Hepatocyte (in vitro differentiated cells): ENCODE measurements at regions not wholly inside any gene's neighbourhood (a gene's known extent, or its start where the extent isn't known, plus 50 kb on each side); places are given as distances from the start of the nearest gene placed in this dataset.

Experiments
- DNase-seq: peaks from one replicate; pipeline ENCODE4 v3.0.0-alpha.2; 2016; ENCODE audit warnings: low spot score
- H2AFZ ChIP-seq: fragments of 200-600 bp; sonication (generic); 2 replicates; pipeline ENCODE4 v1.6.0; 2016; ENCODE audit warnings: antibody characterized with exemption, mild to moderate bottlenecking
- H3K27ac ChIP-seq: fragments of 200-600 bp; sonication (generic); 2 replicates; pipeline ENCODE4 v1.5.1; 2016; ENCODE audit warnings: mild to moderate bottlenecking
- H3K27me3 ChIP-seq: fragments of 200-600 bp; sonication (generic); 2 replicates; pipeline ENCODE4 v1.6.1; 2016
- H3K36me3 ChIP-seq: fragments of 200-600 bp; sonication (generic); replicated peaks from 2 replicates; pipeline ENCODE4 v1.5.1; 2016; ENCODE audit warnings: low read depth; ENCODE audit not compliant: insufficient read depth
- H3K4me1 ChIP-seq: fragments of 200-600 bp; sonication (generic); 2 replicates; pipeline ENCODE4 v1.5.1; 2016; ENCODE audit warnings: mild to moderate bottlenecking, moderate library complexity; ENCODE audit not compliant: insufficient read depth
- H3K4me2 ChIP-seq: fragments of 200-600 bp; sonication (generic); 2 replicates; pipeline ENCODE4 v1.6.0; 2016
- H3K4me3 ChIP-seq: fragments of 200-600 bp; sonication (generic); 2 replicates; pipeline ENCODE4 v1.5.1; 2016; ENCODE audit warnings: mild to moderate bottlenecking
- H3K79me2 ChIP-seq: fragments of 200-600 bp; sonication (generic); 2 replicates; pipeline ENCODE4 v1.6.0; 2017; ENCODE audit warnings: mild to moderate bottlenecking
- H3K9me2 ChIP-seq: fragments of 200-600 bp; sonication (generic); replicated peaks from 2 replicates; pipeline ENCODE4 v1.6.0; 2017; ENCODE audit warnings: mild to moderate bottlenecking; ENCODE audit not compliant: insufficient read depth
- H3K9me3 ChIP-seq: fragments of 200-600 bp; sonication (generic); 2 replicates; pipeline ENCODE4 v1.5.1; 2016; ENCODE audit warnings: low read depth, mild to moderate bottlenecking
- H4K20me1 ChIP-seq: fragments of 200-600 bp; sonication (generic); 2 replicates; pipeline ENCODE4 v1.6.0; 2016; ENCODE audit warnings: mild to moderate bottlenecking; ENCODE audit not compliant: insufficient read depth, poor library complexity, severe bottlenecking
- EZH2 ChIP-seq: fragments of 200-600 bp; sonication (generic); IDR thresholded peaks from 2 replicates; pipeline ENCODE4 v1.6.1; 2016; ENCODE audit warnings: antibody characterized with exemption, mild to moderate bottlenecking, borderline replicate concordance
- EZH2phosphoT487 ChIP-seq: fragments of 200-600 bp; sonication (generic); IDR thresholded peaks from one replicate; pipeline ENCODE4 v1.6.1; 2018; ENCODE audit warnings: antibody characterized with exemption, mild to moderate bottlenecking, low read depth, moderate library complexity; ENCODE audit not compliant: unreplicated experiment, severe bottlenecking
- WGBS: methylation state at CpG from one replicate; pipeline ENCODE4 v1.1.6; 2016; ENCODE audit warnings: low lambda C conversion rate; ENCODE audit errors: missing lambda C conversion rate; 5-methylcytosine and 5-hydroxymethylcytosine counted together
- TF ChIP-seq, protein P1 (sequence below): fragments of 200-600 bp; sonication (generic); IDR thresholded peaks from 2 replicates; pipeline ENCODE4 v1.5.1; 2016; ENCODE audit warnings: antibody characterized with exemption, mild to moderate bottlenecking; ENCODE audit not compliant: poor library complexity

DNA sequence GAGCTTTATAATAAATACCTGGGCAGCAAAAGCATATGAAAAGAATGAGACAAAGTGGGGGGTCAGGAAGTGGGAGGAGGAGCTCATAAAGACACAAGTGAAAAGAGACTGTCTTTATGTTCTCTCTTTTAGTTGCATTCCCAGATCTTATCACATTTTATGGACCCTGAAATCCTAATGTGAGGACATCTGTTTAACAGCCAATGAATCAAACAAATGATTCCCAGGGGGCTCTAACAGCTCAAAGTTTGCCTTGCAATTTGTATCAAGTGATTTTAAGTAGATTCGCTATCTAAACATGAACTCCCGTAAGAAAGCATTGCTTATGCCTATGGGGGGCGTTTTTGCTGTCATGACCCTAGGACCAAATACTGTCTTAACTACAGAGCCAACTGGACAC is 332.3 kb upstream of the CNTN4 start:
- Histone ChIP-seq H3K36me3 (no peaks in the 10 kb centered on the region), H3K4me2 (no peak overlapping the region), H2AFZ (no peak overlapping the region), H3K9me2 (no peaks in the 10 kb centered on the region), H3K9me3 (no peaks in the 10 kb centered on the region), H3K27me3 (no peaks in the 10 kb centered on the region), H3K4me1 (no peaks in the 10 kb centered on the region), H3K27ac (no peak overlapping the region), H4K20me1 (no peaks in the 10 kb centered on the region), H3K79me2 (no peaks in the 10 kb centered on the region), H3K4me3 (no peak overlapping the region)
- 29% methylated on average over 3 of the region's 3 CpGs for WGBS
- DNase-seq = no peak
- TF ChIP-seq, protein P1, sequence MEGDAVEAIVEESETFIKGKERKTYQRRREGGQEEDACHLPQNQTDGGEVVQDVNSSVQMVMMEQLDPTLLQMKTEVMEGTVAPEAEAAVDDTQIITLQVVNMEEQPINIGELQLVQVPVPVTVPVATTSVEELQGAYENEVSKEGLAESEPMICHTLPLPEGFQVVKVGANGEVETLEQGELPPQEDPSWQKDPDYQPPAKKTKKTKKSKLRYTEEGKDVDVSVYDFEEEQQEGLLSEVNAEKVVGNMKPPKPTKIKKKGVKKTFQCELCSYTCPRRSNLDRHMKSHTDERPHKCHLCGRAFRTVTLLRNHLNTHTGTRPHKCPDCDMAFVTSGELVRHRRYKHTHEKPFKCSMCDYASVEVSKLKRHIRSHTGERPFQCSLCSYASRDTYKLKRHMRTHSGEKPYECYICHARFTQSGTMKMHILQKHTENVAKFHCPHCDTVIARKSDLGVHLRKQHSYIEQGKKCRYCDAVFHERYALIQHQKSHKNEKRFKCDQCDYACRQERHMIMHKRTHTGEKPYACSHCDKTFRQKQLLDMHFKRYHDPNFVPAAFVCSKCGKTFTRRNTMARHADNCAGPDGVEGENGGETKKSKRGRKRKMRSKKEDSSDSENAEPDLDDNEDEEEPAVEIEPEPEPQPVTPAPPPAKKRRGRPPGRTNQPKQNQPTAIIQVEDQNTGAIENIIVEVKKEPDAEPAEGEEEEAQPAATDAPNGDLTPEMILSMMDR = no peak
- TF ChIP-seq EZH2phosphoT487 = peak; percentile 77
- TF ChIP-seq EZH2 = no peak

DNA sequence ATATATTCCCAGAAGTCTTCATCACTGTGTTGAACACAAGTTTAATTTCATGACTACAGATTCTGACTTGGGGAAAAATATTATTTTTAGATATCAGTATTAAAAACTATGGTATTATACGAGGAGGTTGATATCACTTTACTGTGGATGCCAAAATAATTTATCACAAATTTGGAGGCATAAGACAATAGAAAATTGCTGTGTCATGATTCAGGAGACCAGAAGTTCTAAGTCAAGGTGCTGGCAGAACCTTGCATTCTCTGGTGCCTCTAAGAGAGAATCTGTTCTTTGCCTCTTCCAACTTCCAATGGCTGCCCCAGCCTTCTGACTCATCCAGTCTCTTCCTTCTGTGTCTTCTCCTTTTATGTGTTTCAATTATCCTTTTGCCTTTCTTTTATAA is 325.0 kb upstream of the CNTN4 start:
- no peak overlapping the region for H3K27ac ChIP-seq
- no peak overlapping the region for H3K4me3 ChIP-seq
- DNase-seq = no peak
- H3K4me1 ChIP-seq = no peaks in the 10 kb centered on the region
- no peaks in the 10 kb centered on the region for H3K9me3 ChIP-seq
- peaks cover under 1% of the 10 kb centered on the region for H3K9me2 ChIP-seq
- H3K79me2 ChIP-seq = no peaks in the 10 kb centered on the region
- no peak overlapping the region for H3K4me2 ChIP-seq
- TF ChIP-seq, protein P1 = no peak
- TF ChIP-seq EZH2phosphoT487 = no peak
- TF ChIP-seq EZH2 = no peak
- H3K27me3 ChIP-seq = no peaks in the 10 kb centered on the region
- H4K20me1 ChIP-seq = no peaks in the 10 kb centered on the region
- no peak overlapping the region for H2AFZ ChIP-seq
- WGBS = 83% methylated on average over 1 of the region's 1 CpG
- H3K36me3 ChIP-seq = no peaks in the 10 kb centered on the region

DNA sequence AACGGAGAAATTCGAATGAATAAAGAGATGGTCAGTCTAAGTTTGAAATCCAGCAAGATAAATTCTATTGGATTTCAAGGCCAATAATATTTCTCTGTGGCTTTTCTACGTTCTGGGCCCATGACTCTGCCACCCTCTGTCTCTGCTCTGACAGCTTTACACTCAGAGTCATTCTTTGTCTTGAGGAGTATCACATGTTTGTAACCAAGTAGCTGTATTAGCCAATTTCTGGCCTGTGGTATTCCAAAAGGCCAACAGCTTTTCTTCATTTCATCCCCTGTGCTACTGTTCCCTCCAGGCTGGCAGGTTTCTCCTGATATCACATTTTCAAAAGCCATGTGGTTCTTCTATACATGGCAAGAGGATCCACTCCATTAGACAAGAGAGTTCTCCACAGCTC is 324.1 kb upstream of the CNTN4 start:
- Histone ChIP-seq H3K4me3 (no peak overlapping the region), H3K9me2 (peaks cover 3% of the 10 kb centered on the region), H3K4me1 (no peaks in the 10 kb centered on the region), H3K79me2 (no peaks in the 10 kb centered on the region), H3K36me3 (no peaks in the 10 kb centered on the region), H3K9me3 (no peaks in the 10 kb centered on the region), H2AFZ (no peak overlapping the region), H4K20me1 (no peaks in the 10 kb centered on the region), H3K27me3 (no peaks in the 10 kb centered on the region), H3K4me2 (no peak overlapping the region), H3K27ac (no peak overlapping the region)
- no peak for DNase-seq
- no peak for TF ChIP-seq EZH2phosphoT487
- TF ChIP-seq, protein P1 = no peak
- WGBS = 69% methylated on average over 3 of the region's 3 CpGs

DNA sequence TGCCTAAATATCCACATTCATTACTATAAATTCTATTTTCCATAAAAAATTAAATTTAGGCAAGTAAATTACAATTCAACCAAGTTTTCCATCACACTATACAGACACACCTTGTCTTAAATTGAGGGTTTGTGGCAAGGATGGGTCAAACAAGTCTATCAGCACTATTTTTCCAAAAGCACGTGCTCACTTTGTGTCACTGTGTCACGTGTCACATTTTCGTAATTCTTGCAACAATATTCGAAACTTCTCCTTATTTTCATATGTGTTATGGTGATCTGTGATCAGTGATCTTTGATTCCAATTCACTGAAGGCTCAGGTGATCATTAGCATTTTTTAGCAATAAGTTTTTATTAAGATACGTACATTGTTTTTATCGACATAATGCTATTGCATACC is 323.3 kb upstream of the CNTN4 start:
- DNase-seq = no peak
- 90% methylated on average over 6 of the region's 6 CpGs for WGBS

More for the DNA sequence above, 323.3 kb upstream of the CNTN4 start:
- Histone ChIP-seq H4K20me1 (no peaks in the 10 kb centered on the region), H3K36me3 (no peaks in the 10 kb centered on the region), H3K4me3 (no peak overlapping the region), H3K4me1 (no peaks in the 10 kb centered on the region), H3K27ac (no peak overlapping the region), H3K4me2 (no peak overlapping the region), H3K79me2 (no peaks in the 10 kb centered on the region), H3K9me3 (no peaks in the 10 kb centered on the region), H3K9me2 (peaks cover 3% of the 10 kb centered on the region), H3K27me3 (no peaks in the 10 kb centered on the region), H2AFZ (no peak overlapping the region)
- TF ChIP-seq EZH2phosphoT487 (no peak), EZH2 (no peak)
- TF ChIP-seq, protein P1 = no peak
